Adrenal gland (tissue), 9 donors: ENCODE measurements at regions not wholly inside any gene's neighbourhood (a gene's known extent, or its start where the extent isn't known, plus 50 kb on each side); places are given as distances from the start of the nearest gene placed in this dataset.

ENCODE experiments used
- DNase-seq, 7 donors: peaks; one replicate each; pipeline ENCODE4 v3.0.0-alpha.2; 2019 to 2020
- H3K27ac ChIP-seq, 5 donors: fragments of 200-600 bp; sonication (generic) in 4 of 5; 1 replicate in 3 of 5; 2 replicates in 2 of 5; pipeline versions ENCODE4 v1.5.1 to v1.8.0; 2016 to 2020; ENCODE audit warnings: mild to moderate bottlenecking in 1 of 5
- H3K27me3 ChIP-seq: fragments of 200-600 bp; 2 replicates; pipeline ENCODE4 v1.8.0; 2021
- H3K36me3 ChIP-seq, 2 donors: fragments of 200-600 bp; replicated peaks in 1 of 2; 1 replicate in 1 of 2; 2 replicates in 1 of 2; pipeline versions ENCODE4 v1.5.1 to v1.8.0; 2018 to 2022
- H3K4me1 ChIP-seq, 2 donors: fragments of 200-600 bp; replicated peaks in 1 of 2; 1 replicate in 1 of 2; 2 replicates in 1 of 2; pipeline versions ENCODE4 v1.5.1 to v1.8.0; 2018 to 2021
- H3K4me3 ChIP-seq, 4 donors: fragments of 200-600 bp; sonication (generic) in 3 of 4; one replicate each; pipeline ENCODE4 v1.5.1; 2016 to 2018
- H3K9me3 ChIP-seq, 3 donors: fragments of 200-600 bp; sonication (generic) in 1 of 3; replicated peaks in 1 of 3; 1 replicate in 2 of 3; 2 replicates in 1 of 3; pipeline versions ENCODE4 v1.5.1 to v1.8.0; 2016 to 2021
- POLR2A ChIP-seq, 2 donors: fragments of 450-650 bp; IDR thresholded peaks; one replicate each; pipeline ENCODE4 v1.6.1; 2017; ENCODE audit warnings: antibody characterized with exemption in 2 of 2, mild to moderate bottlenecking in 2 of 2, moderate library complexity in 1 of 2
- WGBS, 4 donors: extraction: QIAGEN DNeasy Blood & Tissue Kit in 2 of 4; methylation state at CpG; one replicate each; pipeline versions ENCODE4 v1.1.5 to v1.1.7; 2013 to 2017; 5-methylcytosine and 5-hydroxymethylcytosine counted together
- intact Hi-C, 2 donors: fragments of 100-400 bp; cut with DNase I; formaldehyde crosslinking; loops; one replicate each; pipeline versions ENCODE4 v1.14.1 to v1.15.0; 2022 to 2023
- TF ChIP-seq, protein P1 (sequence below), 6 experiments: fragments of 450-650 bp in 4 of 6; fragments of 200-600 bp in 2 of 6; sonication (generic) in 1 of 6; IDR thresholded peaks; 1 replicate in 5 of 6; 2 replicates in 1 of 6; pipeline versions ENCODE4 v1.5.1 to v1.8.0; 2016 to 2021; ENCODE audit warnings: antibody characterized with exemption in 6 of 6, mild to moderate bottlenecking in 2 of 6, moderate library complexity in 1 of 6
- donor health status: healthy with polysubstance abuse.
- donor health status: Bipolar disorder and iron deficiency.
- donor health status: DM: yes; HTN: yes; CAD: no.
- donor health status: DM: no; HTN: no; CAD: no.
- donor health status: DM: no; HTN: no; CAD: no.

DNA sequence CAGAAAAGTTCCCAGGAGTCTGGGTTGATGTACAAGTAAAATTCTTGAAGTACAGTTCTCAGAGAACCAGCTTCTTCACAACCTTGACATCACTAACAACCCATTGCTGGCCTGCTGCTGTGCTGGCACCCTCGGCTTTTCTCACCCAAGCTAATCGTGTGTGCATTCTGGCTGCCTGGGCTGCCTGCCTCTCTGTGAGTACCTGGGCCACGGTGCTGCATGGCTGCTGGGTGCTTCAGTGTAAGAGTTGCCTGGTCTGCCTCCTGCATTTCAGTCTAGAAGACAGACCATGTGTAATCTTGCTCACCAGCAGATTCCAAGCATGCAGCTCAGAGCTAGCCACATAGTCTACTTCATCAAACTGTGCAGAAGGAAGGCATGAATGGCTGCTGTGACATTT, 50.5 kb upstream of the MEDAG start:
- H3K36me3 ChIP-seq, result no peaks in the 10 kb centered on the region
- no peaks in the 10 kb centered on the region for H3K4me1 ChIP-seq
- 77 to 92% (median 84%) methylated on average over 2 to 3 of the region's 3 CpGs for WGBS, 4 donors
- DNase-seq, result no peak
- intact Hi-C loops, result no loop called here
- H3K27ac ChIP-seq, result no peak overlapping the region
- no peaks in the 10 kb centered on the region for H3K27me3 ChIP-seq
- H3K9me3 ChIP-seq, result no peaks in the 10 kb centered on the region
- no peak overlapping the region for H3K4me3 ChIP-seq
- TF ChIP-seq, protein P1, sequence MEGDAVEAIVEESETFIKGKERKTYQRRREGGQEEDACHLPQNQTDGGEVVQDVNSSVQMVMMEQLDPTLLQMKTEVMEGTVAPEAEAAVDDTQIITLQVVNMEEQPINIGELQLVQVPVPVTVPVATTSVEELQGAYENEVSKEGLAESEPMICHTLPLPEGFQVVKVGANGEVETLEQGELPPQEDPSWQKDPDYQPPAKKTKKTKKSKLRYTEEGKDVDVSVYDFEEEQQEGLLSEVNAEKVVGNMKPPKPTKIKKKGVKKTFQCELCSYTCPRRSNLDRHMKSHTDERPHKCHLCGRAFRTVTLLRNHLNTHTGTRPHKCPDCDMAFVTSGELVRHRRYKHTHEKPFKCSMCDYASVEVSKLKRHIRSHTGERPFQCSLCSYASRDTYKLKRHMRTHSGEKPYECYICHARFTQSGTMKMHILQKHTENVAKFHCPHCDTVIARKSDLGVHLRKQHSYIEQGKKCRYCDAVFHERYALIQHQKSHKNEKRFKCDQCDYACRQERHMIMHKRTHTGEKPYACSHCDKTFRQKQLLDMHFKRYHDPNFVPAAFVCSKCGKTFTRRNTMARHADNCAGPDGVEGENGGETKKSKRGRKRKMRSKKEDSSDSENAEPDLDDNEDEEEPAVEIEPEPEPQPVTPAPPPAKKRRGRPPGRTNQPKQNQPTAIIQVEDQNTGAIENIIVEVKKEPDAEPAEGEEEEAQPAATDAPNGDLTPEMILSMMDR (IDR thresholded peaks at IDR 0.05), result no peak

- intact Hi-C loops, result no loop called here
- Histone ChIP-seq H3K4me3 (no peak overlapping the region), H3K27me3 (no peaks in the 10 kb centered on the region), H3K27ac (no peak overlapping the region), H3K9me3 (no peaks in the 10 kb centered on the region), H3K4me1 (no peaks in the 10 kb centered on the region), H3K36me3 (no peaks in the 10 kb centered on the region)
- 60 to 72% (median 67%) methylated on average over 9 of the region's 9 CpGs for WGBS, 4 donors
- TF ChIP-seq, protein P1 (IDR thresholded peaks at IDR 0.05), result no peak
- no peak for TF ChIP-seq POLR2A (IDR thresholded peaks at IDR 0.05)
- DNase-seq, result no peak
Observed at GRCh38 chr13:30856005-30856790, 49.9 kb upstream of the MEDAG start.
